H54 (cell line): ENCODE measurements at regions not wholly inside any gene's neighbourhood (a gene's known extent, or its start where the extent isn't known, plus 50 kb on each side); places are given as distances from the start of the nearest gene placed in this dataset.
"Not testable (repeated sequence)": the region's sequence is repeated elsewhere in the genome, so short reads cannot be mapped to it uniquely, and the experiment has no call there.

Experiments used
- DNase-seq: peaks from one replicate; pipeline ENCODE4 v3.0.0; 2011; ENCODE audit warnings: low spot score, mixed read lengths; ENCODE audit not compliant: insufficient read length
- FAIRE-seq: peaks from 3 replicates; lab custom pipeline; 2011; peaks lifted over from hg19 to GRCh38; lab: Jason Lieb, UNC
- POLR2A ChIP-seq: IDR thresholded peaks from 2 replicates; pipeline ENCODE4 v1.6.1; 2011; ENCODE audit warnings: low read depth, mild to moderate bottlenecking, low read length

GRCh38 chr21:32907521-32907920 lies 118.2 kb upstream of the OLIG2 start:
- TF ChIP-seq POLR2A = no peak
- DNase-seq = no peak
- no peak for FAIRE-seq

DNA sequence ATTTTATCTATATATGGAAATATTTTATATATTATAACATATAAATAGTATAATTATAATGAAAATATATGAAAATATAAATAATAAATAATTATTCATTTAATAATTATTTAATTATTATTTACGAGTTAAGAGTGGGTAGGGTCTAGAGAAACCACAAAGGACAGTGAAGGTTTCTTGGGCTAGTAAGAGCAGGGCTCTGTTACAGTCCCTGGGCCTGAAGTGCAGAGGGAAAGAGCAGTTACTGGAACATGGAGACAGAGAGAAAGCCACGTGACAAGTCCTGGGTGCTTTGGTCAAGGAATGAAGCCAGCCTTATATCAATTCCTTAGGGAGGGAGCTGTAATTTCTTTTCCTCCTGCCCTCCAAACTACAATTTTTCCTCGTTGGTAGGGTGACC lies 117.2 kb upstream of the OLIG2 start:
- no peak for FAIRE-seq
- no peak for TF ChIP-seq POLR2A
- no peak for DNase-seq

- no peak for TF ChIP-seq POLR2A
- no peak for DNase-seq
- FAIRE-seq = no peak
Measured at GRCh38 chr21:32909393-32909792, 116.3 kb upstream of the OLIG2 start.

- no peak for TF ChIP-seq POLR2A
- DNase-seq (no peak), FAIRE-seq (no peak)
Measured at GRCh38 chr21:32914424-32915039, 111.2 kb upstream of the OLIG2 start.

GRCh38 chr21:32915099-32915498 lies 110.6 kb upstream of the OLIG2 start:
- no peak for FAIRE-seq
- no peak for TF ChIP-seq POLR2A
- no peak for DNase-seq

DNA sequence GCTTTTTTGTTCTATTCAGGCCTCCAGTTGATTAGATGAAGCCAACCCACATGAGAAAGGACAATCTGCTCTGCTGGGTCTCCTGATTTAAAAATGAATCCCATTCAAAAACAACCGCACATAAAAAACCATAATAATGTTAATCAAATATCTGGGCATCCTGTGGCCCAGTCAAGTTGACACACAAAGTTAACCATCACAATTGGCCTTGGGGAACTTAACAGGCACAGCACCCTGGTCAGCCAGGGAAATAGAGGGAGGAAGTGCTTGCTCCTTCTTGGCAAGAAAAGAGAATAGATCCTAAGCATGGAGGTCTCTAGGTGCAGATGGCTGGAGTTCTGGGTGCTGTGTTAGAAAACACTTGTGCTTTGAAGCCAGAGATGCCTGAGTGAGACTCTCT lies 109.6 kb upstream of the OLIG2 start:
- DNase-seq (no peak), FAIRE-seq (no peak)
- TF ChIP-seq POLR2A = no peak

- no peak for FAIRE-seq
- no peak for TF ChIP-seq POLR2A
- DNase-seq = no peak
Measured at GRCh38 chr21:32916522-32917099, 109.1 kb upstream of the OLIG2 start.

DNA sequence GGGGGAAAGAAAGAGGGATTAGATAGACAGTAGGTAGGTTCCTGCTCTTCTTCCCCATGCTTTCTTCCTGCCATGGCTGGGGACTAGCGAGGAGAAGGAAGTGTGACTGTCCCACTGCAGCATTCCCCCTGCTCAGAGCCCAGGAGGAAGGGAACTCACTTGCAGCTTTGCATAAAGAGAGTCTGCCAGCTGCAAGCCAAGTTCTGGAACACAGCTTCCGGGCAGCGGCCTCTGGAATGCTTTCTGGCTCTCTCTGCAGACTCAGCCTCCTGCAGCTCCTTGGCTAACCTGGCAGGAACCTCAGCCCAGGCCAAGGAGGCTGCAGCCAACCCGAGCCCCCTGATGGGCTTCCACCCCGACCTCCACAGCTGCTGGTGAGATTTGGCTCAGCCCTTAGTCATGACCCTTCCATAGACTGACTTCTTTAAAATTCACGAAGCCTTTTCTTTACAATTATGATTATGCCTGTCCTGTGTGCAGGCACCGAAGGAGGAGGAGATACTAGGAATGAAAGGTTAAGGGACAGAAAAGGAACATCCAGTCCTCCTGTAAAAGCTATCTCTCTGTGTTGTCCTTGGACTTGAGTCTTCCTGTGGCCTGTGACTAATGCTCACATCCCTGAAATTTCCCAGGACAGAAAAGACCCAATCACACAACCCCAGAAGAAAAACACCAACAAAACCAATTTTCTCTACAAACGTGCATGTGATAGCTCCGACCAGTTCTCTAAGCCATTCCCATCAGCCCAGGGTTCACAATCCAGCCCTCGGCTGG lies 108.2 kb upstream of the OLIG2 start:
- DNase-seq (no peak), FAIRE-seq (no peak)
- TF ChIP-seq POLR2A = no peak

DNA sequence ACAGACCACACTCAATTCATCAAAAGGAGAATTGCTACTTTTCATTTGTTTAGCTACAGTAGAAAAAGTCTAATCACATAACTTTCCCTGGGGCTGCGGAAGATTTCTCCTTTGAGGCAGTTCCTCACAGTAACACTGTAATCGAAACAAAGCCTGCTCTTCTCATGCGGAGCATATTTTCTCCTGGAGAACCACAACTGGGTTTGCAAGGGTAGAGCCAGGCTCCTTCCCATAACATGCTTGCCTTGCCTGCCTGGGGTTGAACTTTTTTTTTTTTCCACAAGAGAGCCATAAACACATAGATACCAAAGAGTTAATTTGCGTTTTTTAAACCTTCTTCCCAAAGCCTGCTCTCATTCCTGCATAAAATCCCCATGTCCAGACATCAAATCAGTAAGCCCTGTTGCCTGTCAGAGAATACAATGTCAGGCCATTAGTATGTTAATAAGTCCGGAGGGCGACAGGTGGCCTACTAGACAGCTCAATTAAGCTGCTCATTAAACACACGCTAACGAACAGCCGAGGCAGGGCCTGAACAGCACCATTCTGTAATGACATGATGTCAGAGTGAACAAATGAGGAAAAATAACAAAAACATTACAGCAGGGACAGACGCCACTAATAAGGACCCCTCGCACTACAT lies 107.1 kb upstream of the OLIG2 start:
- no peak for DNase-seq
- FAIRE-seq = no peak
- no peak for TF ChIP-seq POLR2A

GRCh38 chr21:32920474-32920873 lies 105.3 kb upstream of the OLIG2 start:
- FAIRE-seq (no peak), DNase-seq (no peak)
- TF ChIP-seq POLR2A = no peak

GRCh38 chr21:32921632-32922230 lies 104.0 kb upstream of the OLIG2 start:
- DNase-seq (peak; percentile 23), FAIRE-seq (no peak)
- TF ChIP-seq POLR2A = no peak

- no peak for FAIRE-seq
- TF ChIP-seq POLR2A = no peak
- no peak for DNase-seq
Measured at GRCh38 chr21:32925098-32925497, 100.6 kb upstream of the OLIG2 start.

DNA sequence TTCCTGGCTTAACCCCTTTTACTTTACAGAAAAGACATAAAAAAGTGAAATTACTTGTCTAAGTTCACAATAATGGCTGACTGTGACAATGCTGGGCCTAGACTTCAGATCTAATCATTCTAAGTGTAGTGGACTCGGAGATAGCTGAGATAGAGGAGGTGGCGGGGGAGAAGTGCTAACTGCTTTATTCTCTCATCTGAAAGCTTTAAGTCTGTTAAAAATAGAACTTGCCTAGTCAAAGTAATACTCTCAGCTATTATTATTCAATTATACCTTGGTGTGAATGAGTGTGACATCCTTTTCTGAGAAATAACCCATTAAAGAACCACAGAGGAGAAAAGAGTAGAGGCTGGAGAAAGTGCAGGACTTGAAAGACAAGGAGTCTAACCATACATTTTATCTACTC lies 96.1 kb upstream of the OLIG2 start:
- no peak for FAIRE-seq
- no peak for TF ChIP-seq POLR2A
- no peak for DNase-seq

DNA sequence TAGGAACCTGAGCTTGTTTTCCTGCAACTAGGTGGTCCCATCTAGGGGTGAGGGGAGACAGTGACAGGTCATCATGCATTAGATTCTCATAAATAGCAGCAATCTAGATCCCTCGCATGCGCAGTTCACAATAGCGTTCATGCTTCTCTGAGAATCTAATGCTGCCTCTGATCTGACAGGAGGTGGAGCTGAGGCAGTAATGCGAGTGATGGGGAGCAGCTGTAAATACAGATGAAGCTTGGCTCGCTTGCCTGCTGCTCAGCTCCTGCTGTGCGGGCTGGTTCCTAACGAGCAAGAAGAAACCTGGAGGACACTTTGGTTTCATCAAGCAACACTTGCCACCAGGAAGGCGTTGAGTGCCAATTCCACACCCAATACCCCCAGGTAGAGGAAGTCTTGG lies 95.1 kb upstream of the OLIG2 start:
- no peak for TF ChIP-seq POLR2A
- FAIRE-seq (no peak), DNase-seq (no peak)

GRCh38 chr21:32934068-32934467 lies 91.7 kb upstream of the OLIG2 start:
- DNase-seq, FAIRE-seq: not testable (repeated sequence)
